ENCODE measurements at regions not wholly inside any gene's neighbourhood (a gene's known extent, or its start where the extent isn't known, plus 50 kb on each side); places are given as distances from the start of the nearest gene placed in this dataset.
"Not testable (repeated sequence)": the region's sequence is repeated elsewhere in the genome, so short reads cannot be mapped to it uniquely, and the experiment has no call there.

DNA sequence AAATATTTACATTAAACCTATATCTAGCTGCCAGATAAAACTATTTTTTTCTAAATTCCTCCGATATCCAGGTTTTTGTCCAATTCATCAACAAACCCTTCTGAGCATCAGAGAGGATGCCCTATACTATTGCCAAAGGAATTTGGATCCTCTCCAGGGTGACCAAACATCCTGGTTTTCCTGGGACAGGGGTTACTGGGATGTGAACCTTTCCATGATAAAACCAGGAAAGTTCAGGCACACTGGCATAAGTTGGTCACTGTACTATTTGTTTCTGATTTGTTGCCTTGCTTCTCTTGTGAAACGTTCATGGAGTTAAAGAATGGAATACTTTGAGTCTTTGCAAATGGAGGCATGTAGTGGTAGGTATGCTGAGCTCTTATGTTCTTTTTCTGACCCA, 63.5 kb downstream of the TLNRD1 start:
- Histone ChIP-seq H3K9me3 (replicated peaks) (no peaks in the 10 kb centered on the region), H3K36me3 (no peaks in the 10 kb centered on the region), H3K27ac (replicated peaks) (no peak overlapping the region), H3K27me3 (ENCODE audit: low read depth) (no peaks in the 10 kb centered on the region), H3K4me1 (peaks cover 12% of the 10 kb centered on the region), H3K4me3 (no peak overlapping the region)
- DNase-seq = no peak
- TF ChIP-seq CTCF (IDR thresholded peaks at IDR 0.05; ENCODE audit: borderline replicate concordance) = no peak
- intact Hi-C loops (cut with micrococcal nuclease) = no loop called here

- H3K36me3 ChIP-seq; H3K4me3 ChIP-seq; H3K27me3 ChIP-seq (ENCODE audit: low read depth); H3K27ac ChIP-seq (replicated peaks); intact Hi-C loops (cut with micrococcal nuclease); H3K9me3 ChIP-seq (replicated peaks); DNase-seq: not testable (repeated sequence)
- peaks cover 26% of the 10 kb centered on the region for H3K4me1 ChIP-seq
Measured at GRCh38 chr15:81067567-81067966, 66.5 kb upstream of the CFAP161 start.

DNA sequence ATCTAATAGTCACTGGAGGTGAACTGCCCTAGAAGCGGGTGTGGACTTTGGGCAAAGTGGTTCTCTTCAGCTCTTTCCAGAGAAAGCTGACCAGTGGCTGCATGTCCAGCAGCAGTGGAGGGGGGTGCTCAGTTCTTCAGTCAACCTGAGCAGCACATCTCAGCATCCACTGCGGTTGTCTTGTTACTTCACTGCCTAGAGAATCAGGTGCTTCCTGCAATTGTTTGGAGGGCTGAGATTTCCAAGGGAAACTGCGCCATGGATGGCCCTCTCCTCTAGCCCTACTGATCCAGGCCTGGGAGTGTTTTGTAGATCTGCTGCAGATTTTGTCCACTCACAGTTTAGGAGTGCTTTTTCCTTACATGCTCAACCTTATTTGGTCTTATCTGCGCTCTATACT, 65.6 kb upstream of the CFAP161 start:
- H3K27me3 ChIP-seq (ENCODE audit: low read depth) = no peaks in the 10 kb centered on the region
- TF ChIP-seq CTCF (IDR thresholded peaks at IDR 0.05; ENCODE audit: borderline replicate concordance) = no peak
- H3K9me3 ChIP-seq (replicated peaks) = no peaks in the 10 kb centered on the region
- H3K27ac ChIP-seq (replicated peaks) = peak overlapping the region; percentile 66
- intact Hi-C loops (cut with micrococcal nuclease) = no loop called here
- no peak for DNase-seq
- H3K4me3 ChIP-seq = no peak overlapping the region
- H3K36me3 ChIP-seq = no peaks in the 10 kb centered on the region
- H3K4me1 ChIP-seq = peaks cover 26% of the 10 kb centered on the region

GRCh38 chr15:81069356-81069755, 64.7 kb upstream of the CFAP161 start:
- no peak for TF ChIP-seq CTCF (IDR thresholded peaks at IDR 0.05; ENCODE audit: borderline replicate concordance)
- intact Hi-C loops (cut with micrococcal nuclease) = no loop called here
- H3K36me3 ChIP-seq = no peaks in the 10 kb centered on the region

GRCh38 chr15:81069909-81070308, 64.2 kb upstream of the CFAP161 start:
- peak; percentile 22 for TF ChIP-seq CTCF (IDR thresholded peaks at IDR 0.05; ENCODE audit: borderline replicate concordance)
- no peak for DNase-seq
- Histone ChIP-seq H3K27me3 (ENCODE audit: low read depth) (no peaks in the 10 kb centered on the region), H3K9me3 (replicated peaks) (no peaks in the 10 kb centered on the region), H3K36me3 (no peaks in the 10 kb centered on the region), H3K4me1 (peaks cover 28% of the 10 kb centered on the region), H3K27ac (replicated peaks) (peak overlapping the region; percentile 66), H3K4me3 (no peak overlapping the region)
- intact Hi-C loops (cut with micrococcal nuclease) = no loop called here

More at GRCh38 chr15:81069356-81069755, 64.7 kb upstream of the CFAP161 start:
- H3K4me1 ChIP-seq = peaks cover 26% of the 10 kb centered on the region
- H3K4me3 ChIP-seq = no peak overlapping the region
- peak overlapping the region; percentile 66 for H3K27ac ChIP-seq (replicated peaks)
- H3K9me3 ChIP-seq (replicated peaks) = no peaks in the 10 kb centered on the region
- no peak for DNase-seq
- no peaks in the 10 kb centered on the region for H3K27me3 ChIP-seq (ENCODE audit: low read depth)

- Histone ChIP-seq H3K27ac (replicated peaks) (peak overlapping the region; percentile 66), H3K4me1 (peaks cover 30% of the 10 kb centered on the region), H3K27me3 (ENCODE audit: low read depth) (no peaks in the 10 kb centered on the region), H3K36me3 (no peaks in the 10 kb centered on the region), H3K9me3 (replicated peaks) (no peaks in the 10 kb centered on the region), H3K4me3 (no peak overlapping the region)
- DNase-seq = no peak
- no peak for TF ChIP-seq CTCF (IDR thresholded peaks at IDR 0.05; ENCODE audit: borderline replicate concordance)
- intact Hi-C loops (cut with micrococcal nuclease) = no loop called here
Measured at GRCh38 chr15:81071120-81071519, 63.0 kb upstream of the CFAP161 start.

Data from left ventricle myocardium inferior (tissue), 1 donor.